SK-N-SH treated with all-trans-retinoic acid at 6 μM for 48 hours (cell line): ENCODE measurements at regions not wholly inside any gene's neighbourhood (a gene's known extent, or its start where the extent isn't known, plus 50 kb on each side); places are given as distances from the start of the nearest gene placed in this dataset.

Source experiments
- ATAC-seq: fragments of 200-7000 bp; cut with Tn5 transposase; 3 replicates; pipeline ENCODE4 v1.9.1; 2020; ENCODE audit warnings: mild to moderate bottlenecking, moderate library complexity
- ARNTL ChIP-seq: fragments of 450-650 bp; formaldehyde crosslinking; IDR thresholded peaks from 2 replicates; pipeline ENCODE4 v1.5.0; 2020; ENCODE audit warnings: low read depth, mild to moderate bottlenecking, moderate library complexity, borderline replicate concordance
- BACH2 ChIP-seq: fragments of 250-450 bp; sonication (Bioruptor Pico); IDR thresholded peaks from 2 replicates; pipeline ENCODE4 v1.9.0; 2021; ENCODE audit warnings: mild to moderate bottlenecking, borderline replicate concordance
- CSDC2 ChIP-seq: fragments of 250-450 bp; sonication (Bioruptor Pico); IDR thresholded peaks from 2 replicates; pipeline ENCODE4 v1.5.0; 2020; ENCODE audit warnings: mild to moderate bottlenecking, moderate library complexity
- CSRNP3 ChIP-seq: fragments of 250-450 bp; sonication (Bioruptor Pico); IDR thresholded peaks from 2 replicates; pipeline ENCODE4 v1.5.1; 2021; ENCODE audit warnings: mild to moderate bottlenecking, moderate library complexity
- ESRRG ChIP-seq: fragments of 250-450 bp; sonication (Bioruptor Pico); IDR thresholded peaks from 2 replicates; pipeline ENCODE4 v1.6.1; 2021; ENCODE audit warnings: mild to moderate bottlenecking
- GLIS3 ChIP-seq: fragments of 250-450 bp; sonication (Bioruptor Pico); IDR thresholded peaks from 2 replicates; pipeline ENCODE4 v1.5.0; 2020; ENCODE audit warnings: mild to moderate bottlenecking, moderate library complexity
- ISL1 ChIP-seq: fragments of 250-450 bp; sonication (Bioruptor Pico); IDR thresholded peaks from 2 replicates; pipeline ENCODE4 v2.1.2; 2022; ENCODE audit warnings: mild to moderate bottlenecking, moderate library complexity
- OSR1 ChIP-seq: fragments of 250-450 bp; sonication (Bioruptor Pico); IDR thresholded peaks from 2 replicates; pipeline ENCODE4 v1.8.0; 2022; ENCODE audit warnings: moderate library complexity, mild to moderate bottlenecking, inconsistent platforms
- PATZ1 ChIP-seq: fragments of 250-450 bp; sonication (Bioruptor Pico); IDR thresholded peaks from 2 replicates; pipeline ENCODE4 v1.8.0; 2020; ENCODE audit warnings: mild to moderate bottlenecking, moderate library complexity, borderline replicate concordance
- PPARA ChIP-seq: fragments of 250-450 bp; sonication (Bioruptor Pico); IDR thresholded peaks from 2 replicates; pipeline ENCODE4 v1.5.0; 2020; ENCODE audit warnings: mild to moderate bottlenecking, borderline replicate concordance
- RARB ChIP-seq: fragments of 250-450 bp; sonication (Bioruptor Pico); IDR thresholded peaks from 2 replicates; pipeline ENCODE4 v1.8.0; 2021; ENCODE audit warnings: mild to moderate bottlenecking, moderate library complexity
- SNAI2 ChIP-seq: fragments of 250-450 bp; sonication (Bioruptor Pico); IDR thresholded peaks from 2 replicates; pipeline ENCODE4 v1.5.0; 2020; ENCODE audit warnings: mild to moderate bottlenecking, moderate library complexity
- TCF4 ChIP-seq: fragments of 250-450 bp; sonication (Bioruptor Pico); IDR thresholded peaks from 2 replicates; pipeline ENCODE4 v1.8.0; 2021; ENCODE audit warnings: mild to moderate bottlenecking, moderate library complexity, borderline replicate concordance
- TOX ChIP-seq: fragments of 250-450 bp; sonication (Bioruptor Pico); IDR thresholded peaks from 2 replicates; pipeline ENCODE4 v1.8.0; 2021; ENCODE audit warnings: mild to moderate bottlenecking, moderate library complexity, borderline replicate concordance
- TSHZ2 ChIP-seq: fragments of 250-450 bp; sonication (Bioruptor Pico); IDR thresholded peaks from 2 replicates; pipeline ENCODE4 v1.5.0; 2020; ENCODE audit warnings: mild to moderate bottlenecking, moderate library complexity
- ZC3H10 ChIP-seq: fragments of 250-450 bp; sonication (Bioruptor Pico); IDR thresholded peaks from 2 replicates; pipeline ENCODE4 v1.5.1; 2021; ENCODE audit warnings: mild to moderate bottlenecking, moderate library complexity
- ZFP3 ChIP-seq: fragments of 250-450 bp; sonication (Bioruptor Pico); IDR thresholded peaks from 2 replicates; pipeline ENCODE4 v1.5.0; 2020; ENCODE audit warnings: mild to moderate bottlenecking, moderate library complexity
- ZFP30 ChIP-seq: fragments of 450-650 bp; formaldehyde crosslinking; IDR thresholded peaks from 2 replicates; pipeline ENCODE4 v1.5.0; 2022; ENCODE audit warnings: mild to moderate bottlenecking, moderate library complexity
- ZNF565 ChIP-seq: fragments of 450-650 bp; formaldehyde crosslinking; conservative IDR thresholded peaks from 2 replicates; pipeline ENCODE4 v1.5.0; 2020; ENCODE audit warnings: low read depth, mild to moderate bottlenecking, moderate library complexity
- ZNF70 ChIP-seq: fragments of 450-650 bp; formaldehyde crosslinking; IDR thresholded peaks from 2 replicates; pipeline ENCODE4 v1.5.0; 2020; ENCODE audit warnings: mild to moderate bottlenecking, moderate library complexity
- ZNF8 ChIP-seq: fragments of 450-650 bp; formaldehyde crosslinking; IDR thresholded peaks from 2 replicates; pipeline ENCODE4 v1.5.0; 2020; ENCODE audit warnings: mild to moderate bottlenecking, moderate library complexity
- TF ChIP-seq, protein P1 (sequence below): fragments of 250-450 bp; sonication (Bioruptor Pico); IDR thresholded peaks from 2 replicates; pipeline ENCODE4 v1.5.1; 2020; ENCODE audit warnings: low read depth, mild to moderate bottlenecking, moderate library complexity

GRCh38 chr12:130086797-130087196 lies 75.5 kb upstream of the FZD10 start:
- TF ChIP-seq ZC3H10 (CRISPR knock-in tag) (no peak), GLIS3 (CRISPR knock-in tag) (no peak), TCF4 (CRISPR knock-in tag) (no peak), CSRNP3 (CRISPR knock-in tag) (no peak), ARNTL (CRISPR knock-in tag) (no peak), PATZ1 (CRISPR knock-in tag) (no peak), TOX (no peak), ESRRG (CRISPR knock-in tag) (no peak), TSHZ2 (CRISPR knock-in tag) (no peak), RARB (CRISPR knock-in tag) (no peak), BACH2 (no peak), SNAI2 (CRISPR knock-in tag) (no peak), PPARA (CRISPR knock-in tag) (no peak), ZFP30 (CRISPR knock-in tag) (no peak), CSDC2 (CRISPR knock-in tag) (no peak), ZFP3 (no peak), ZNF8 (CRISPR knock-in tag) (no peak), ZNF565 (CRISPR knock-in tag) (no peak), ZNF70 (CRISPR knock-in tag) (no peak), OSR1 (CRISPR knock-in tag) (no peak)
- ATAC-seq = no peak

DNA sequence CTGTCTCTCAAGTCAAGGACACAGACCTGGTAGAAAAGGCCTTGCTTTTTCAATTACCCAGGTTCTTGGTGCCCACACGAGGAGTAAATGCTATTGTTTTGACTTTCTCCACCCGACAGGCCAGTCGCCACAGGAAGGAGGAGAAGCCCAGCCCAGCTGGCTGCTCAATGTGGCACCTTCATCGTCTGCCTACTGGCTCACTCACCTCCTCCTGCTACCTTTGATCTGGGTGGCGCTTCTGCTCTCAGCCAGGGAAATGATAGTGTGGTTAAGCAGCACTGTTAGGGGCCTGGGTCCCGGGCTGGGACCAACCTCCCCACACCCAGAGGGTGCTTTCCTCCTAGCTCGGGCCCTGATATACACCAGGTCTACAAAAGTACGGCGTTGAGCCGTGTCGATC lies 75.0 kb upstream of the FZD10 start:
- no peak for ATAC-seq
- TF ChIP-seq ZNF565 (CRISPR knock-in tag) = no peak
- no peak for TF ChIP-seq GLIS3 (CRISPR knock-in tag)
- TF ChIP-seq PATZ1 (CRISPR knock-in tag) = no peak
- TF ChIP-seq TSHZ2 (CRISPR knock-in tag) = no peak
- no peak for TF ChIP-seq SNAI2 (CRISPR knock-in tag)

DNA sequence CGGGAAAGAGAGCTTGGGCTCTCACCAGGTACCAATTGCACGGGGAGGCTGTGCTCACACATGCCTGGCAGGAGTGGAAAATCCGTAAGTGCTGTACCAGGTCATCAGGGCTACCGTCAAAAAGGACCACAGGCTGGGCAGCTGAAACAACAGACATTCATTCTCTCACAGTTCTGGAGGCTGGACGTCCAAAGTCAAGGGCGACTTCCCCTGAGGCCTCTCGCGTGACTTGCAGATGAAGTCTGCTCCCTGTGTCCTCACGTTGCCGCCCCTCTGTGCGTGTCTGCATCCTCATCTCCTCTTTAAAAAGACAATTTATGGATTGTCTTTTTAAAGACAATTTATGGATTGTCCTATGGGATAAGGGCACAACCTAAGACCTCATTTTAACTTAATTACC lies 73.8 kb upstream of the FZD10 start:
- ATAC-seq = no peak
- no peak for TF ChIP-seq ISL1 (CRISPR knock-in tag)
- TF ChIP-seq ZFP3 = no peak
- no peak for TF ChIP-seq PATZ1 (CRISPR knock-in tag)
- no peak for TF ChIP-seq ARNTL (CRISPR knock-in tag)
- TF ChIP-seq, protein P1, sequence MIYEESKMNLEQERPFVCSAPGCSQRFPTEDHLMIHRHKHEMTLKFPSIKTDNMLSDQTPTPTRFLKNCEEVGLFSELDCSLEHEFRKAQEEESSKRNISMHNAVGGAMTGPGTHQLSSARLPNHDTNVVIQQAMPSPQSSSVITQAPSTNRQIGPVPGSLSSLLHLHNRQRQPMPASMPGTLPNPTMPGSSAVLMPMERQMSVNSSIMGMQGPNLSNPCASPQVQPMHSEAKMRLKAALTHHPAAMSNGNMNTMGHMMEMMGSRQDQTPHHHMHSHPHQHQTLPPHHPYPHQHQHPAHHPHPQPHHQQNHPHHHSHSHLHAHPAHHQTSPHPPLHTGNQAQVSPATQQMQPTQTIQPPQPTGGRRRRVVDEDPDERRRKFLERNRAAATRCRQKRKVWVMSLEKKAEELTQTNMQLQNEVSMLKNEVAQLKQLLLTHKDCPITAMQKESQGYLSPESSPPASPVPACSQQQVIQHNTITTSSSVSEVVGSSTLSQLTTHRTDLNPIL (CRISPR knock-in tag) = no peak
- TF ChIP-seq ZC3H10 (CRISPR knock-in tag) = no peak
- no peak for TF ChIP-seq GLIS3 (CRISPR knock-in tag)
- no peak for TF ChIP-seq ZFP30 (CRISPR knock-in tag)
- TF ChIP-seq ESRRG (CRISPR knock-in tag) = no peak
- no peak for TF ChIP-seq TOX
- TF ChIP-seq SNAI2 (CRISPR knock-in tag) = no peak
- TF ChIP-seq CSRNP3 (CRISPR knock-in tag) = no peak
